NCI-H2107 treated with DMSO at 0.1 percent for 48 hours (cell line): ENCODE measurements at regions not wholly inside any gene's neighbourhood (a gene's known extent, or its start where the extent isn't known, plus 50 kb on each side); places are given as distances from the start of the nearest gene placed in this dataset.
"Not testable (repeated sequence)": the region's sequence is repeated elsewhere in the genome, so short reads cannot be mapped to it uniquely, and the experiment has no call there.

Source experiments
- DNase-seq: peaks from one replicate; lab custom pipeline; 2025; ENCODE audit not compliant: unreplicated experiment; lab: John Stamatoyannopoulos, UW

DNA sequence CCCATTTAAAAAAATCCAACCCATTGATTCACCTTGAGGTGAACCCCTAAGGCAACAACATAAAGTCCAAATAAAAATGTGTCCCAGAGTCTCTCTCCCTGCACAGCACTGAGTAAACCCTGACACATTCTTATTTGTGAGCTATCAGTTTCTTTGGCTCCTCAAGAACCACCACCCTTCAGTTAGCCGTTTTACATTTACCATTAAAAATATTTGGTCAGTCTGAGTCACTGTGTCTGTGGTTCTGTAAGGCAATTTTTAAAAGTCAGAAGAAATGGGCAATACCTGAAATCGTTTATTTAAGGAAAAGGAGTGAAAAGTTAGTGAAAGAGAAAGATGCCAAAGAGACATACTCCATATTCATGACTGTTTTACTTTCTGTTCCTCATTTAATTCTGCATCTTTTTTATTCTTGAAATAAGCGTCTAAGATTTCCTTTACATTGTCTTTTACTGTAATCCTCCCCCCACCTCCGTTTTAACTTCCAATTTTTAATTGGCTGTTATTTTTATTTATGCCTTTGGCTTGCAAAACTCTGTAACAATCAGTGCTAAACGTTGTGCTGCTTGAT lies 91.7 kb upstream of the IVNS1ABP start:
- no peak for DNase-seq

DNA sequence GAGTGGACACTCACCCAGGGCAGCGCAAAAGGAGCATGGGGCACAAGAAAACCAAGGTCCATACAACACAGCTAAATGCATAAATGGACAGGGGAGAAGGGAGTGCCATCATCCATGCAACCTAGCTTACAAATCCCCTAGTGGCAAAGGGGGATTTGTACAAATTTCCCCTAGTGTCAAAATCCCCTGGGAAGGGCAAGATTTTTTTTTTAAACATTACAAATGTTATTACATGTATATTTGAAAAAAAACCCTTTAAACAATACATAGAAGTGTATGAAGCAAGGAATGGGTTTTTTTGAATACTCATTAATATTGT lies 89.6 kb upstream of the IVNS1ABP start:
- DNase-seq: no peak

DNA sequence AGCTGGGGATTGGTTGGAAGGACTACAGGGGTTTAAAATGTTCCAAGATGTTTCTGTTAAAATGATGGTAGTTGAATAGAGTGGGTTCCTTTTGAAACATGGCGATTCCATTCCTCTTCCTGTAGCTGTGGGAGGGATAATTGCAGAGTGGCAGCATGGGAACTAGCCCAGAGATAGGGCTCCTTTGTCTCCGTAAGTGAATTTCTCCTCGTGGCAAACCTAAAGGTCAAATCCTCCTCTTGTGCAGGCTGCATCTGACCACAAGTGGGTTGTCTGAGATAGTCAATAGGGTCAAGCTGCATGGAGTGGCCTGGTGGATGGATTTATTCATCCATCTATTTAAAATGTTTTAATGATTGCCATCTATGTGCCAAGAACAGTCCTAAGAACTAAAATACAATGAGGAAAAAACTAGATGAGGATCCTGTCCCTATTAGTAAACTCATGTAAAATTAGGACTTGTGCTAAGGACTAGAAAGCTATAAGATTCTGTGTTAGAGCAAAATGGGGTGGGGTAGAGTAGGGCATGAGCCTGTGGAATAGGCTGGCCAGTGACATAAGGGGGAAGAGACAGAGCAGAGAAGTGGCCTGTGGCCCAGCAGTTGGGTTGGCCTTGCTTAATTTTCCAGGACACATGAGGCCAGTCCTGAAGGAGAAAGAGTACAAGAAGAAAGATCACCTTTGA lies 89.1 kb upstream of the IVNS1ABP start:
- DNase-seq: no peak

DNA sequence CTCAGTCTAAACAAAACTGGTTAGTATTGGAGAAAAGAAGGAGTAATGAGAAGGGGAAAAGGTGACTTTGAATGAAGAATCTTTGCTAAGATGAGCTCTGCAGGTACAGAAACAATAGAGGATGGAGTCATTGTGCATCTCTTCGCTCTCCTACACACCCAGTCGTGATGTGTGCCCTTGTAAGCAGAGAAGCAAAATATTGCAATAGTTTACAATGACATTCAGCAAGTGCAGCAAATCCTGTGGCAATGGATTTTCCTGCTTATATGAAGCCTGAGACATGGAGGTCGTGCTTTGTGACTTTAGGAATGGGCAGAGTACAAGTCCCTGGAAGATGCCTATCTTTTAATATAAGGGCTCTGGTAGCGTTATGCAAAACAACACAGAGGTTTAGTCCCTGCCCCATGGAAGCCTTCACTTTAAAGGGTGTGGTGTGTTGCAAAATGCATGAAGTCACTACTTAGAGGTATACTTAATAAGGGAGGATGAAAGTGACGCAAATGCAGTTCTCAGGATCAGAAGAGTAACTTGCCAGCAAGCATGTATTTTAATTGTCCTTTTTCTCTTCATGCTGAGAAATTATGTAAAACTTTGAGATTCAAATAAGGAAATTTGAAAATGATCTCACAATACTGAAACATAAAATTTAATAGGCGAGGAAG lies 88.0 kb upstream of the IVNS1ABP start:
- DNase-seq: no peak

DNA sequence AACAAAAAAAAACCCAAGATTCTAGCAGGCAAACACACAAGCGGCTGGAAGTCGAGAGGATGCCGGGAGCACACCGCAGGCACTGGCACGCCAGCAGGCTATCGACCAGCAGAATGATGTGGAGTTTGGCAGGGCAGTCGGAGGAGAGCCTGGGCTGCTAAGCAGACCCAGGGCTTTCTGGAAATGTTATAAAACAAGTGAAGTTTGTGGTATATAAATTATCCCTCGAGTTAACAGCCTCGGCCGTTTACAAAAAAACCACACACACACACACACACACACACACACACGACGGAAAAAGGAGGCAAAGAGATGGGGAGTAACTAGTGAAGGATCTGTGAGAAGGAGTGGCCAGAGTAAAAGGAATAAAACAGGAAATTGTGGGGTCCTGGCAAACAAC lies 87.2 kb upstream of the IVNS1ABP start:
- no peak for DNase-seq

DNA sequence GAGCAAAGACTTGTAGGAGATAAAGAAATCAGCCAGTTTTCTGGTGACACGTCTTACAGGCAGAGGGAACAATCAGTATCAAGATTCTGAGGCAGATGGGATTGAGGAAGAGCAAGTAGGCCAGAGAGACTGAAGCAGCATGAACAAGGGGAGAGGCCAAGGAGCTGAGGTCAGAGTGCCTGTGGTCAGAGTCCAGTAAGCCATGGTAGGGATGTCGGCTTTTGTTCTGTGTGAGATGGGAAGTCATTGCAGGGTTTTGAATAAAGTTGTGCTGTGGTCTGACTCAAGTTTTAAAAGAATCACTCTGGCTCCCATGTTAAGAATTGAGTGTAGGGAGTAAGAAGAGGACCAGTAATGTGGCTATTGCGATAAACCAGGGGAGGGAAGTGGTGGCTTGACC lies 85.9 kb upstream of the IVNS1ABP start:
- no peak for DNase-seq

DNA sequence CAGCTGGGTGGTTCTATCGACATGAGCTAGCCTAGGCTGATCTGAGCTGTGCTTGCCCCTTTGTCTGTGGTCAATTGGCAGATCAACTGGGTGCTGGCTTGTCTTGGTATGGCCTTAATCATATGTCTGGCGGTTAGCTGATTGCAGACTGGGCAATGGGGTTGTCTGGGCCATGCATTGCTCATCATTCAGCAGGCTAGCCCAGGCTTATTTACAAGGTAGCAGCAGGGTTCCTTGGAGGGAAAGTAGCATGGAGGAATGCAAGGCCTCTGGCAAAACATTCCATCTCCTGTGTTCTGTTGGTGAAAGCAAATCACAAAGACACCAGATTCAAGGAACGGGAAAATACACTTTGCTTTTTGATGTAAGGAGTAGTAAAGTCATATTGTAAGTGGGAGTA lies 84.0 kb upstream of the IVNS1ABP start:
- no peak for DNase-seq

DNA sequence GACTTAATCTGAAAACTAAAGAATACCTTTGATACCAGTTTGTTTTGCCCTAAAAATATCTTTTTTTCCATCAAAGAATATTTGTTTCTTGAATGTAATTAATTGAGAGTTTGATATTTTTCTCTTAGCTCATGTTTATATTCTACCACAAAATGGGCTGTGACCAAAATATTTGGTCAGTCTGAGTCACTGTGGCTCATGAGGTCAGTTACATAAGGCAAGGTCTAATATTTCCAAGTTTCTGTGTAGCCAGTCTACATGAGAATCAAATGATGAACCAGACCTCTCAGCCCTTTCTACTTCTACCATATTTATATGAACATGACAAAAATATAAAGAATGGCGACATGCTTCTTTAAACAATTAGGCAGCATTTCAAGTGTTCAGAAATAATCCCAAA lies 83.0 kb upstream of the IVNS1ABP start:
- no peak for DNase-seq

DNA sequence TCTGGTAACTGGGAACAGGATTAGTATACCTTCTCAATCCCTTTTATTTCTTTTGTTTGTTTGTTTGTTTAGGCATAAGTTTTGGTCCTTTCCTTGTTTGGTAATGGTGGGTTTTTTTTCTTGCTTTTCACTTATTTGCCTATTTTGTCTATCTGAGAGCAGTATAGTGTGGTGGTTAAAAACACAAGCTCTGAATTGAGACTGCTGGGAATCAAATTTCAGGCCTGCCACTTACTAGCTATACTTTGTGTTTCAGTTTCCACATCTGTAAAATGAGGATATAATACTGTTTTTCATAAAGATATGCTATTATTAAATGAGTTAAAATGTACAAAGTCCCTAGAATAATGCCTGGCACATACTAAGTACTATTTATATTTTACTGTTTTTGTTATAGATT lies 81.6 kb upstream of the IVNS1ABP start:
- no peak for DNase-seq

DNA sequence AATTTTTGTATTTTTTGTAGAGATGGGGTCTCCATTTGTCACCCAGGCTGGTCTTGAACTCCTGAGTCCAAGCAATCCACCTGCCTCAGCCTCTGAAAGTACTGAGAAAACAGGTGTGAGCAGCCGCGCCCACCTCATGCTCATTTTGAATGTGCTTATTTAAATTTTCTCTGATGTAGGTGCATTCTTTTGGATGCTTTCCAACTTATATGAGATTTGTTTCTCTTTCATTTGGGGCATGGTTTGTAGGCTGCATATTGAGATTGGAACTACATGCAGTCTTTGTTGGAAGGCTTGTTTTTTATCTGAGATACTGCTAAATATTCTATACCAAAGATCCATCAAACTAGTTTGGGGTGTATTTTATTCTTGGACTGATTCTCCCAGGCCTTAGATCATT lies 81.0 kb upstream of the IVNS1ABP start:
- no peak for DNase-seq

DNA sequence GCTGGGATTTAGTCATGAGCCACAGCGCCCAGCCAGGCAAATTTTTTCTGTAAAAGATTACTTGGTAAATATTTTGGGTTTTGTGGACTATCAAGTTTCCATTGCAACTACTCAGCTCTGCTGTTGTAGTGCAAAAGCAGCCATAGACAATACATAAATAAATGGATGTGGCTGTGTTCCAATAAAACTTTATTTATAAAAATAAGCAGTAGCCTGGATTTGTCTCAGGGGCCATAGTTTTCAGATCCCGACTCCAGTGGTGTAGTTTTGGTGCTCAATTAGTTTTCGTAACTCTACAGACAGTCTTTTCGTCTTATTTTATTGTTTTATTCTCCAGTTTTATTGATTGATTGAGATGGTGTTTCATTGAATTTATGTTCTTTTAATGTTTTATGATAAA lies 80.1 kb upstream of the IVNS1ABP start:
- DNase-seq: no peak

DNA sequence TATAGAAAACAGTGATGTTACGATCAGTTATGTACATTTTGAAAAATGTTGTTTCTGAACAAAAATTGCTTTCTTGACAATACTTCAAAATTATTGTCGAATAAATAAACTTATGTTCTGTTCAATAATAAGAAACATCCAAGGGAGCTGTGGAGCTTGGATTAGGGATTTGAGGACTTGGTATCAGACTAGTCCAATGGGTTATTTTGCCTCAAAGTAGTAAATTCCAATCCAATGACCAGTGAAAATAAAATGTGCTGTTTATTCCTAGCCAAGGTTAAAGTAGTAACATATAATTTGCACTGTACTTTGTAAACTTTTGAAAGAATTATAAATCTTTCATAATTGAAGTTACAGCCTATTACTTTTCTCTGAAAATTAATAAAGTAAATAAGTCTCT lies 79.1 kb upstream of the IVNS1ABP start:
- DNase-seq: no peak

DNA sequence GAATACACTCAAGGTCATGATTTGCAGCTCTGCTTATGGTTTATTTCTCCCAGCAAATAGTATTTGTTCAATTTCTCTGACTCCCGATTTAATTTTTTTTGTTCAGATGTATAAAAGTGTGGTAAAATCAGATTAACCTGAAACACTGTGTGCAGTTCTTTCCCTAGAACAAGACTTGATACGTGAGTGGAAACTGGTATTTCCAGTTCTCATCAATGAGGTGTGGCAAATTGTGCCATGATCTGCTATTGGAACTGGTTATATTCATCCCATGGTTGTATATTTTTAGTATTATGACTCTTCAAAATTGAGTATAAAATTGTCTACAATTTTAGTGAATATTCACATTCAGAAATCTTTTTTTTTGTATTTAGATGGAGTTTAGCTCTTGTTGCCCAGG lies 76.8 kb upstream of the IVNS1ABP start:
- DNase-seq: no peak

DNA sequence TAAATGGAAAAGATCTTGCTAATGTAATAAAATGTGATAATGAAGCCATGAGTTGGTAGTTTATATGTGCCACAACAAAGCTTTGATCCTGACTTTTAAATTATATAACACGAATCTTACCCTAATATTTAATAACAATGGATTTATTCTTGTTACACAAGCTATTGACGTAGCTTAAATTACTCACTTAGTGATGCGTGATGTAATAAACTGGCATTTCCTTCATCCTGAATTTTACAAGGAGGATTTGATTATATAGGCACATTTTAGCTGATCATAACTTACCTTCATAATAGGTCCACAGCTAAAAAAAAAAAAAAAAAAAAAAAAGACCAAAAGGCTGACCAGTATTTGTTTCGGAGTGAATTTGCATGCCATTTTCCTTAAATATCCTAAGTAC lies 76.2 kb upstream of the IVNS1ABP start:
- no peak for DNase-seq

DNA sequence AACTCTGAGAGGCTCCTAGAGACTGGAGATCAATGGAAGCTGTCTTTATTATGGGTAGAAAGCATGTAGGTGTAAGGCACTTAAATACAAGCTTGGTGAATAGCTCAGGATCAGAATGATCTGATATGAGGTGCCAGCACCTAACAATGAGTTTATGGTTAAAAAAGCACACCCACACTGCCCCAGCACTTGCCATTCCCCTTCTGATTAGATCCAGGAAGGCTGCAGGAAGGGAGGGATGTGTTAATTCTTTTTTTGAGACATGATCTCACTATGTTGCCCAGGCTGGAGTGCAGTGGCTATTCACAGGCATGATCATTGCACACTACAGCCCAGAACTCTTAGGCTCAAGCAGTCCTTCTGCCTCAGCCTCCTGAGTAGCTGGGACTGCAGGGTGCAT lies 71.8 kb upstream of the IVNS1ABP start:
- DNase-seq: no peak

DNA sequence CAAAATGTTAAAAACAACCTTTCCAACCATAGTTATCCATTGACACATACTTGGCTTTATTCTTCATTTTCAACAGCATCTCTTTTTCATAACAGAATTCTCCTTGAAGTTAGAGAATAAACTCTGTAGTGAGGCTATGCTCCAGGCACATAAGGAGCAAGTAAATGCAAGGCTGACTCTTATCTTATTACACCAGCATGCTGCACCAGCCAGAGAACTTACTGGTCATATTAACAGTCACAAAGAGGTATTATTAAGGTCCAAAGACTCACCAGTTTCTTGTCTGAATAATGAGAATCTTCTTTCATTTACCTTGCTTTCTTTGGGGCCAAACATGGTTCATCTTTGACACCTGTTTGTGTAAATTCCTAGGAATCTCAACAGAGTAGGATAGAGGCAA lies 71.3 kb upstream of the IVNS1ABP start:
- DNase-seq: no peak

DNA sequence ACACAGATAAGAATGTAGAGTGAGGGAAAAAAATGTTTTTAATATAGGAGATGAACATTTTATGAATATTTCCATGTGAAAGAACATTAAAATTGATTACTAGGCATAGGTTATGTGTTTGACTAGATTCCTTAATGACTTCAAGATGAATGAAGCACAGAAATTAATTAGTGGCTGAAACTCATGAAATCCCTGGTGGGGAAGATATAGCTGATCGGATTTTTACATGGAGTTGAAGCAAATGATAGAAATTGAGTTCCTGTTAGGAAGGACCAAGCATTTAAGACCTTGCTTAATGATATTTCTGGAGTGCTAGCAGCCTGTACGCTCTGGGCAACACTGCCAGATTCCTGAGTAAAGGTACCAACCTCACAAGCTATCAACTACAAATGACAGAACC lies 68.9 kb upstream of the IVNS1ABP start:
- DNase-seq: no peak

DNA sequence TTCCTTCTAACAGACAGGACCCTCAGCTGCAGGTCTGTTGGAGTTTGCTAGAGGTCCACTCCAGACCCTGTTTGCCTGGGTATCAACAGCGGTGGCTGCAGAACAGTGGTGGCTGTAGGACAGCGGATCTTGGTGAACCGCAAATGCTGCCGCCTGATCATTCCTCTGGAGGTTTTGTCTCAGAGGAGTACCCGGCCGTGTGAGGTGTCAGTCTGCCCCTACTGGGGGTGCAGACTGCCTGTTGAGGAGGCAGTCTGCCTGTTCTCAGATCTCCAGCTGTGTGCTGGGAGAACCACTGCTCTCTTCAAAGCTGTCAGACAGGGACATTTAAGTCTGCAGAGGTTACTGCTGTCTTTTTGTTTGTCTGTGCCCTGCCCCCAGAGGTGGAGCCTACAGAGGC lies 66.8 kb upstream of the IVNS1ABP start:
- DNase-seq: not testable (repeated sequence)

DNA sequence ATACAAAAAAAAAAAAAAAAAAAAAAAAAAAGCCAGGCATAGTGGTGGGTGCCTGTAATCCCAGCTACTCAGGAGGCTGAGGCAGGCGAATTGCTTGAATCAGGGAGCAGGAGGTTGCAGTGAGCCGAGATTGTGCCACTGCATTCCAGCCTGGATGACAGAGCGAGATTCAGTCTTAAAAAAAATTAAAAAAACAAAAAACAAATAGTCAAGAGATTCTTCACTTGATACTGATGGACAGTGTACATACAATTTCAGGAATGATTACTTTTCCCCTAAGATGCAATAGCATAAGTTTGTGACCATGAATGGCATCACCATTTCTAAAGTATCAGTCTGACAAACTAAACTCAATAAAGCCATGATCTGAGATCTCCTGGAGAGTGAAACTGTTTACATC lies 60.8 kb upstream of the IVNS1ABP start:
- DNase-seq: no peak

DNA sequence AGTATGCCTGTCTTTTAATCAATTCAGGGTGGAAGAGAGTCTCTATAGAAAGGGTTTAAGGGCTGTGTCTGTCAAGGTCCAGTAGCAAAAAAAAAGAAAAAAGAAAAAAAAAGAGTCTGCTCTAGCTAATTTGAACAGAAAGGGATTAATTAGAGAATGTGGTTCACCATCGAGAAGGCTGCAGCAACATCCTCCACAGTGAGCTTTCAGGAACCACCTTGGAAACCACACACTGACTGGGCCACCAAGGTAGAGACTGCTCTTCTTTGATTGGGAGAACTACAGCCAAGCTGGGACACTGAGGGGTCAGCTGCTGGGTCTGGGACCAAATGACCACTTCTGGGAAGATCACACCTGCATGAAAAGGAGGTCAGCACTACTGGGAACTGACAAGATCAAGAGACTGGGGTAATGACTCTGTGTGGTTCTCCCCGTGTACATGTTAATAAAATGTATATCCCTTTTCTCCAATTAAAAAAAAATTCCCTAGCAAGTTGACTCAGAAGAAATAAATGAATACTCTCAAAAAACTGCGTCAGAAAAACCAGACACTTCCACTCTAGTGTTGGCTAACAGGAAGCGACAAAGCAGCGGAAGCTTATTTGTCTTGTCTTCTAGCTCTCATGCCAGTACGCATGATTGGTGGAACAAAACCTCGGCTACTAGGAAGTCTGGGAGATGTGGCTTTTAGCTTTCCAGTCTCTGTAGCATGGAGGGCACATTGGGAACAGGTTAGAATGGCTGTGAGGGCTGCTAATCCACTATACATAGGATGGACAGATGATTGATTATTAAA lies 60.0 kb upstream of the IVNS1ABP start:
- no peak for DNase-seq

DNA sequence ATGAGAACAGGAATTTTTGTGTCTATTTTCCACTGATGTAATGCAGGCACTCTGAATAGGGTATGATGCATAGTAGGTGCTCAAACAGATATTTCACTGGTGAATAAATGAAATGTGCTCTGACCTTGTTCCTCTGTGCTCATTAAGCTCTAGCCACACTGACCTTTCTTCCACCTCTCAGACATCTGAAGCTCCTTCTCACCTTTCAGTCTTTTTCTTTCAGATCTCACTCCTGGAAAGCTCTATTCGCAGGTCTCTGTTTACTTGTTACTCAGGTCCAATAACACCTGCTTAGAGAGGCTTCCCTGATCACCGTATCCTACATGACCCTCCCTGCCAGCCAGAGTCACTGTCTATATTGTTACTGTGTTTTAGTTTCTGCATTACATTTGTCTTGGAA lies 59.2 kb upstream of the IVNS1ABP start:
- DNase-seq: peak; percentile 89

DNA sequence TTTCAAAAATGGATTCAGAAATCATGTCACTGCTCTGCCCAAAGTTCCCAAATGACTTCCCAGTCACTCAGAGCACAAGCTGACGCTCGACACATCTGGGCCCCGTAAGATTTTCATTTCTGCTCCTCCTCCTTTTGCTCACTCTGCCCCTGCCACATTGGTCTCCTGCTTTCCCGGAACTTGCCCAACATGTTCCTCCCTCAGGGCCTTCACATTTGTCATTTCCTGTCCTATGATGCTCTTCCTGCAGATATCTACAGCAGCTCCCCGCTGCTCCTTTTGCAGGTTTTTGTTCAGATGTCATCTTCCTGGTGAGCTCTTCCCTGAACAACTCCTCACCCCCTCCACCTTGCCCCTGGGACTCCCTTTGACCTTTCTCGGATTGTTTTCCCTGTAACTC lies 58.5 kb upstream of the IVNS1ABP start:
- no peak for DNase-seq
